OCI-LY7 (cell line): ENCODE measurements at regions not wholly inside any gene's neighbourhood (a gene's known extent, or its start where the extent isn't known, plus 50 kb on each side); places are given as distances from the start of the nearest gene placed in this dataset.

Experiments
- BruUV-seq: library from RNA; stranded (reverse); fragments of 400-500 nt; replicated peaks from 2 replicates; lab custom pipeline; 2021; lab: Mats Ljungman, UMichigan
- CTCF ChIA-PET: fragments of 300-600 bp; sonication (Branson Sonifier 250); formaldehyde crosslinking; loops from one replicate; lab custom pipeline; 2022; ENCODE audit warnings: antibody characterized with exemption; ENCODE audit not compliant: unreplicated experiment; lab: Charles Lee
- POLR2A ChIA-PET: fragments of 300-600 bp; sonication (Branson Sonifier 250); formaldehyde crosslinking; loops from one replicate; lab custom pipeline; 2022; ENCODE audit warnings: antibody characterized with exemption; lab: Charles Lee
- DNase-seq: peaks from one replicate; pipeline ENCODE4 v3.0.0-alpha.2; 2015; ENCODE audit warnings: low spot score
- H2AFZ ChIP-seq: fragments of 200-600 bp; sonication (generic), shearing (Covaris generic); 2 replicates; pipeline ENCODE4 v1.6.1; 2014; ENCODE audit warnings: mild to moderate bottlenecking, antibody characterized with exemption, low read length, moderate library complexity
- H3K27ac ChIP-seq: fragments of 200-600 bp; sonication (generic); 2 replicates; pipeline ENCODE4 v1.5.1; 2014; ENCODE audit warnings: mixed run types, low read depth, mild to moderate bottlenecking, moderate library complexity, low read length, inconsistent platforms; ENCODE audit not compliant: poor library complexity, severe bottlenecking
- H3K36me3 ChIP-seq: fragments of 200-600 bp; sonication (generic); 2 replicates; pipeline ENCODE4 v1.6.1; 2014; ENCODE audit warnings: mild to moderate bottlenecking, antibody characterized with exemption, low read length, moderate library complexity, mixed read lengths; ENCODE audit not compliant: insufficient read depth
- H3K4me1 ChIP-seq: fragments of 200-600 bp; sonication (generic); 2 replicates; pipeline ENCODE4 v1.5.1; 2014; ENCODE audit warnings: mild to moderate bottlenecking, low read length; ENCODE audit not compliant: insufficient read depth, poor library complexity, severe bottlenecking
- H3K4me2 ChIP-seq: fragments of 200-600 bp; sonication (generic); 2 replicates; pipeline ENCODE4 v1.6.1; 2014; ENCODE audit warnings: mild to moderate bottlenecking, low read length
- H3K4me3 ChIP-seq: fragments of 200-600 bp; sonication (generic); 2 replicates; pipeline ENCODE4 v1.5.1; 2014; ENCODE audit warnings: mild to moderate bottlenecking, low read depth, low read length; ENCODE audit not compliant: poor library complexity, severe bottlenecking
- H3K79me2 ChIP-seq: fragments of 200-600 bp; sonication (generic); 2 replicates; pipeline ENCODE4 v1.6.1; 2016; ENCODE audit warnings: low read depth, mild to moderate bottlenecking, low read length, moderate library complexity, mixed read lengths; ENCODE audit not compliant: insufficient read depth
- H3K9me2 ChIP-seq: fragments of 200-600 bp; sonication (generic); 2 replicates; pipeline ENCODE4 v1.6.1; 2016; ENCODE audit warnings: mild to moderate bottlenecking, low read length, mixed read lengths; ENCODE audit not compliant: insufficient read depth
- H3K9me3 ChIP-seq: fragments of 200-600 bp; sonication (generic); 2 replicates; pipeline ENCODE4 v1.6.1; 2014; ENCODE audit warnings: mild to moderate bottlenecking, mixed run types, low read length, mixed read lengths
- H4K20me1 ChIP-seq: fragments of 200-600 bp; sonication (generic); 2 replicates; pipeline ENCODE4 v1.6.1; 2014; ENCODE audit warnings: mild to moderate bottlenecking, antibody characterized with exemption, low read length, moderate library complexity, mixed read lengths; ENCODE audit not compliant: insufficient read depth
- CTCF ChIP-seq: fragments of 200-600 bp; sonication (generic); conservative IDR thresholded peaks from 2 replicates; pipeline ENCODE4 v1.5.1; 2014; ENCODE audit warnings: mild to moderate bottlenecking, antibody characterized with exemption, low read length, moderate library complexity, mixed read lengths
- EZH2phosphoT487 ChIP-seq: fragments of 200-600 bp; sonication (generic); IDR thresholded peaks from 2 replicates; pipeline ENCODE4 v1.6.1; 2018; ENCODE audit warnings: low read depth, borderline replicate concordance, mild to moderate bottlenecking, mixed run types, antibody characterized with exemption, low read length, moderate library complexity, mixed read lengths
- intact Hi-C: fragments of 100-400 bp; cut with micrococcal nuclease; formaldehyde crosslinking; loops from one replicate; pipeline ENCODE4 v1.10.0; 2022; ENCODE audit not compliant: unreplicated experiment

DNA sequence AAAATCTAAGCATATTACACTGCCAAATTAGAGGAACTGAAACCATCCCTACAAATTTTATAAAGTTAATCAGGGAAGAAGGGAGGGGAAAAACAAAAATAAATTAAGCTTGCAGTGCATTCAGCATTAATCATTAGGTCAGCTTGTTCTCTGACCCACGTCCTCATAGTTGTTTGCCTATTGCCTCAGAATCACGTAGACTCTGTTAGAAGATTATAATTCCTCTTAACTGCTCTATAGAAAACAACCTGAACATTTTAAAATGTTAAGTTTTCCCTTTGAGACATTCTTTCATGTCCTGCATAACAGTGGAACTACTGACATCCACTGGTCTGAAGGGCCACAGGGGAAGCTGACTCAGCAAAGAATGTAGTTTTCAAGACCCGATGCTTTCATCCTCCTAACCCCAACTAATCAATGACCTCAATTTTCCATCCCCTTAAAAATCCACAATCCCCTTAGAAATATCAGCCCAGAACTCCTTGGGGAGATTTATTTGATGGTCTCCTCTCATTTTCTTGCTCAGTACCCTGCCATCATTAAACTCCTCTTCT, 112.4 kb downstream of the FBXO4 start:
- H4K20me1 ChIP-seq = no peaks in the 10 kb centered on the region
- H3K9me3 ChIP-seq = no peaks in the 10 kb centered on the region
- H3K9me2 ChIP-seq = no peaks in the 10 kb centered on the region
- no peak overlapping the region for H3K27ac ChIP-seq
- no peak overlapping the region for H2AFZ ChIP-seq
- no peaks in the 10 kb centered on the region for H3K36me3 ChIP-seq
- no peak overlapping the region for H3K4me3 ChIP-seq
- POLR2A ChIA-PET = interaction anchor here (0.6 to 1.1 kb wide), 2 partner anchors 108 to 472 kb away, joined by 3 to 4 read pairs; no protein-coding TSS in a partner anchor
- CTCF ChIA-PET = no interaction called here
- BruUV-seq = no TSS peak
- no peaks in the 10 kb centered on the region for H3K4me1 ChIP-seq
- intact Hi-C loops = no loop called here
- H3K4me2 ChIP-seq = no peak overlapping the region
- no peak for DNase-seq
- TF ChIP-seq CTCF (no peak), EZH2phosphoT487 (no peak)
- H3K79me2 ChIP-seq = no peaks in the 10 kb centered on the region

GRCh38 chr5:42043400-42043799, 118.3 kb downstream of the FBXO4 start:
- no peak for DNase-seq
- H3K79me2 ChIP-seq = no peaks in the 10 kb centered on the region
- H4K20me1 ChIP-seq = no peaks in the 10 kb centered on the region
- ChIA-PET POLR2A (no interaction called here), CTCF (no interaction called here)
- H3K4me1 ChIP-seq = no peaks in the 10 kb centered on the region
- intact Hi-C loops = no loop called here
- H3K36me3 ChIP-seq = no peaks in the 10 kb centered on the region
- no peak overlapping the region for H3K4me3 ChIP-seq
- no peak overlapping the region for H3K4me2 ChIP-seq
- H3K27ac ChIP-seq = no peak overlapping the region
- no peak overlapping the region for H2AFZ ChIP-seq
- H3K9me3 ChIP-seq = no peaks in the 10 kb centered on the region
- no peak for TF ChIP-seq EZH2phosphoT487
- TF ChIP-seq CTCF = no peak
- H3K9me2 ChIP-seq = no peaks in the 10 kb centered on the region
- no TSS peak for BruUV-seq

DNA sequence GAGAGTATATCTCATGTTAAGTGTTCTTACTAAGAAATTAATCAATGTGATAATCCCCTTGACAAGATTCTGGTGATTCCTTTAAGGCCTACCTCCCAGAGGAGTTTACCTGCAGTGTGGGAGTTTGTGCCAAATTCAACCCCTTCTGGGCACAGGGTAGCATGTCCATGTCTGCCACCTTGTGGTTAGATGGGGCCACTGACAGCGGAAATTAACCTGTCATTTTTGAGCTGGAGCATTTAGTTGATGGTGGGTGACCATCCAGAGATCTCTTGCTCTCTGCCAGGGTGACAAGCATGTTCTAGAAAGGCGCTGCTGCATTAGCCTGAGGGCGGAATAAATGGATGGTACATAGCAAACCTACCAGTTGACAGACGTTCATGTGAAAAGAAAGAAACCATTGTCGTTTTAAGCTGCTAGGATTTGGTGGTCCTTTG, 132.2 kb downstream of the FBXO4 start:
- Histone ChIP-seq H3K27ac (no peak overlapping the region), H3K4me1 (no peaks in the 10 kb centered on the region), H3K4me3 (no peak overlapping the region), H2AFZ (no peak overlapping the region), H4K20me1 (no peaks in the 10 kb centered on the region), H3K79me2 (no peaks in the 10 kb centered on the region), H3K4me2 (no peak overlapping the region), H3K9me3 (no peaks in the 10 kb centered on the region), H3K9me2 (no peaks in the 10 kb centered on the region), H3K36me3 (no peaks in the 10 kb centered on the region)
- DNase-seq = peak; percentile 56
- no TSS peak for BruUV-seq
- ChIA-PET CTCF (interaction anchor here (0.5 to 1.0 kb wide), 3 partner anchors 25 to 203 kb away, joined by 3 to 11 read pairs (median 4); no protein-coding TSS in a partner anchor), POLR2A (interaction anchor here (0.6 to 1.0 kb wide), 3 partner anchors 25 to 690 kb away, joined by 3 to 4 read pairs (median 3); no protein-coding TSS in a partner anchor)
- intact Hi-C loops = loop anchor here (1.0 kb wide), 1 partner anchor 201 kb away; no protein-coding TSS in a partner anchor
- no peak for TF ChIP-seq EZH2phosphoT487
- TF ChIP-seq CTCF = peak; percentile 87
